HG03457 (cell line): ENCODE measurements at regions not wholly inside any gene's neighbourhood (a gene's known extent, or its start where the extent isn't known, plus 50 kb on each side); places are given as distances from the start of the nearest gene placed in this dataset.
A peak's percentile ranks its signal among the peaks of the same experiment; 100 is the strongest.

ENCODE experiments used
- ATAC-seq: cut with Tn5 transposase; IDR thresholded peaks from one replicate; pipeline ENCODE4 v1.9.1; 2021; ENCODE audit warnings: moderate number of reproducible peaks; ENCODE audit not compliant: unreplicated experiment

DNA sequence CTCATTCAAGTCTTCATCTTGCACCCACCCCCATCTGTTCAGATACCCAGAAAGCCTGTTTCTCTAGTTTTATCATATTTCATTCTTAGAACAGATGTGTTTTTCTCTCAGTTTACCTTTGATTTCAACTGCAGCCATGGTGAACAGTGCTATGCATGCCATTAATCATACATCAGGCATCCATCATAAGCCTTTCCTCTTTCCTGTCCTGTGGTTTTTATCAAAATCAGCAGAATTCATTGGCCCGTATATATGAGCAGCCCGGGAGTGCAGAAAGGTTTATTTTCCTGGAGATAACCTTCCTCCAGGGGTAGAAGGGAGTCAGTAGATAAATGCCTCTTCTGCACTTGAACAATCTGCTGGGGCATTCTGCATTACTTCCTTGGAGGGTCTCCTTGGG is 65.7 kb downstream of the IL21 start:
- no peak for ATAC-seq

DNA sequence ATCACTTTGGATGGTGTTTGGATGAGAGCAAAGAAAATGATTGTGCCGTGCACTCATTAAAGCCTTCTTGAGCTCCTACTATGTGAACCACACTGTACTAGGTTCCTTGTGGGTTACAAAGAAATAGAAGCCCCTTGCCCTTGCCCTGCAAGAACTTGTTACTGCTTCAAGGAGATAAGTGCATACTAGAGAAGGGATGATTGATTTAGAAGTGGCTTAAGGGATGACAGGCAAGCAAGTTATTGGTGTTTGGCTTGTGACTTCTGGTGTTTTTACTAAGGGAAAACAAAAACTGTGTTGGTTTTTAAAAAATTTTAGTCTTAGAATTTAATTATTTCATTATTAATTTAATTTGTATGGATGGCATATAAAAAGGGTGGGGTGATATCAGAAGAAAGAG is 67.4 kb downstream of the IL21 start:
- ATAC-seq: no peak

GRCh38 chr4:122552898-122553297 is 68.0 kb downstream of the IL21 start:
- ATAC-seq: no peak

- ATAC-seq: no peak
These were observed 71.8 kb downstream of the IL21 start for GRCh38 chr4:122548886-122549630.

- ATAC-seq: no peak
These were observed 72.4 kb downstream of the IL21 start for GRCh38 chr4:122548452-122548851.

GRCh38 chr4:122542411-122543236 is 78.2 kb downstream of the IL21 start:
- peak; percentile 55 for ATAC-seq

GRCh38 chr4:122541996-122542395 is 78.9 kb downstream of the IL21 start:
- peak; percentile 12 for ATAC-seq

DNA sequence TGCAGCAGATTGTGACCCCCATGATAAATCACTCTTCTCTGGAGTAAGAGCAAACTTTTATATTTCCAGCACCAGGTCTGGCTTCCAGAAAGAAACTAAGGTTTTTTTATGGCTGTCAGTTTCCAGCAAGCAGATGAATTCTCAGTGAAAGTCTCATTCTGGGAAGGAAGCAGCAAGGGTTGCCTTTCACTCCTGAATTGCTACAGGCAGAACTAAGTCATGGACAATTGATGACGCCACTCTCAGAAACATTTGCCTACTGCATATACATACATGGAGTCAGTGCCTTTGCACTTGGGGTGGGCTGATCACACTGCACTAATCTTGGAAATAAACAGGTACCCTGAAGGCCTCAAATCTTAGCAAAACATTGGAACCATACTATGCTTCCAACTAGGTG is 80.0 kb downstream of the IL21 start:
- no peak for ATAC-seq

DNA sequence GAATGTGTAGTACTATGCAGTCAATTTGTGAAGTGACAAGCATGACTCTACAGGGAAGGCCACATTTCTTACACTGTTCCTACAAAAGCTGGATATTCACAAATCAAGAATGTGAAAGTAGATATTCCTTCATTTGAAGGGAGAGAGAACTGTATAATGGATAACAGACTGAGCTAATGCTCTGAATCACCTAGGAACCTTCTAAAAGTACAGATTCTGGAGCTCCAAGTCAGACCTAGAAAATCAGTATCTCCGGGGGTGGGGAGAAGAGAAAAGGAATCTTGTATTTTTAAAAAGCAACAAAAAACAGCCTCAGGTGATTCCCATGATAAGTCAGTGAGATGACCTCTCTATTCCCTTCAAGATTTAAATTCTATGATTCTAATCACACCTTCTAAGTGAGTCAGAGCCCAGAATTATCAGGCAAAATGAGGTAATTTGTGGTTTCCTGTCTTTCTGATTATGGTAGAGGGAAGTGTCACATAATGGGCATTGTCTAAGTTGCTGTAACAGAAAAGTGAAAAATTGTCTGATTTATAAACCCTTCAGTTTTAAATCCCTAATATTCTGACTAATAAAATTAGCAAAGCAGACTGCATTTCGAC is 80.9 kb downstream of the IL21 start:
- no peak for ATAC-seq

DNA sequence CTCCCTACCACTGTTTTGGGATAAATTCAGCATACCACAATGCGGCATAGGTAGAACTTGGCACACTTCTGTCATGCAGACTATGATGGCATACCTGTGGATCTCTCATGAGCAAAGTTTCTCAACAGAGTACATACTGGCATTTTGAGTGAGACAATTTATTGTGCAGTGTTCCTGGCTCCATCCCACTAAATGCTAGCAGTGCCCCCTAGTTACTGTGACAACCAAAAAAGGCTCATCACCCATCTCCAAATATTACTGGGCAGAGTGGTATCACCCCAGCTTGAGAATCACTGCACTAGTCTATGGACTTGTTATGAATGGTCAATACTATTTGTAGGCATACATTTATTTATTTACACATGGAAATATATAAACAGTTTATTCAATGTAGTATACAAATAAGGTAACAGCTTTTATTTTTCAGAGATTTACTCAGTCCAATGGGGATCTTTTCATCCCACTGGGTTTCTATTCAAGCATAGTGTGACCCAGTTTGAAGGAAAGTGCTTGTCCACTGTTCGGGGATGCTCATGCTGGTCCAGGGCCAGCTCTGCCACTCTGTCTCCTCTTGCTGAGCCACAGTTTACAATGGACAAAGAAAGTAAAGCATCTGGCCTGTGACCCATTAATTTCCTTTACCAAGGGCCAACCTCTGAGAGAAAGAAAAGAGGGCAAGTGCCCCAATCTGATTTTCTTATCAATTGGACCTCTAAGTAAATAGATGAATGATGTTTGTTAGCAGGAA is 81.0 kb upstream of the IL2 start:
- no peak for ATAC-seq

DNA sequence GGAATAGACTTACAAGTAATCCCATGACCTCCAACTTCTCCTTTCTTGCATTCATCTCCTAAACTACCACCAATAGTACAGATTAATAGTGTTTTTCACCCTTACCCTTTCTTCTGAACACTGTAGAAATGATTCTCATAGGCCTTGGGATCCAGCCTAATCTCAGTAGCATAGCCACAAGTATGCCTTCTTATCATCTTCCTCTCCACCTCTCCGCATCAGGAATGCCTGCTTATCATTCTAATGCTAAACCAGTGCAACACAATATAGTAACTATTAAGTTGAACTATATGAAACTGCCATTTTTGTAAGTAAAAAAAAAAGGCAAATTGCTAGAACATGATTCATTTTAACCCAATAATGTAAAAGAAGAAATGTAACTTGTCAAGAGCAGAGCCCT is 79.5 kb upstream of the IL2 start:
- no peak for ATAC-seq

- no peak for ATAC-seq
These were observed 78.3 kb upstream of the IL2 start for GRCh38 chr4:122534776-122535175.

- ATAC-seq: no peak
These were observed 77.3 kb upstream of the IL2 start for GRCh38 chr4:122533841-122534240.

GRCh38 chr4:122532766-122533165 is 76.2 kb upstream of the IL2 start:
- ATAC-seq: no peak

DNA sequence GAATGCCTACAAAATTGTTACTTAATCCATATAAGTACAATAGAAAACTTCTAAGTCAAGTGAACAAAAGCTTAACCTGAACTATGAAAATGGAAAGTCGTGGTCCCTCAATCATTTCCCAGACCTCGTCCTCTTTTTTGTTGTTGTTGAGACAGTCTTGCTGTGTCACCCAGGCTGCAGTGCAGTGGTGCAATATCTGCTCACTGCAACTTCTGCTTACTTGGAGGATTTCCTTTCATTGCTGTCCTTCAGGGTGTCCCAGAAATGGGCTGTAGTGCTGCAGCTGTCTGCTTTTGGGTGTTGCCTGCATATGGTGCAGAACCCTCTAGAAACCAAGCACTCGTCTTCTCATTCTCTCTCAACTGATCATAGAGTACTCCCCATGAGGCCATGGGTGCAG is 75.0 kb upstream of the IL2 start:
- ATAC-seq: no peak

DNA sequence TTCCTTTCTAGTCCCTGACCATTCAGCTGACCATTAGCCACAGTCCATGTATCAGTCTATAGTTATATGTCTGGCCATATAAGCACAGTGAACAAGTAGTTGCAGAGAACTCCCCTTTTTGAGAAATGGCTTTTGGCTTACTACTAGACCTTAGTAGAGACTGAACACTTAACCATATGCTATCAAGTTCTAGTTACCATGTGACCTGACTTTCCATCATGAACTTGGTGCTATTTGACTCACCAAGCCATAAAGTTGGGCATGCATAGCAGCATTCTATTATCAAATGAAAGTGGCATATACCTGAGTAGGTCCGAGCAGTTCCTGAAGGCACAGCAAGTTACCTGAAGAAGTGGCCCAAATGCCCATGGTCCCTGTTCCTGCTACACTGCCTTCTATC is 74.5 kb upstream of the IL2 start:
- no peak for ATAC-seq

DNA sequence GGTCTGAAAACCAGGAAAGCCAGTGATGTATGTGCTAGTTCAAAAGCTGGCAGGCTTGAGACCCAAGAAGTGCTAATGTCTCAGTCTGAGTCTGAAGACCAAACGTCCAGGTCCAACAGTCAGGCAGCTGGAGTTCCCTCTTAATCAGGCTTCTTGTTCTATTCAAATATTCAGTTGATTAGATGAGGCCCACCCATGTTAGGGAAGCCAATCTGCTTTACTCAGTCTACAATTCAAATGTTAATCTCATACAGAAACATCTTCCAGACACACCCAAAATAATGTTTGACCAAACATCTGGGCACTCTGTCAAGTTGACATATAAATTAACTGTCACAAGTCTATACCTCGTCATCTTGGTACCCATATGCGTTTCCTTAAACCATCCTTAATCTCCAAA is 72.4 kb upstream of the IL2 start:
- ATAC-seq: no peak

- ATAC-seq: no peak
These were observed 69.3 kb upstream of the IL2 start for GRCh38 chr4:122525865-122526264.

GRCh38 chr4:122524176-122524575 is 67.7 kb upstream of the IL2 start:
- no peak for ATAC-seq

DNA sequence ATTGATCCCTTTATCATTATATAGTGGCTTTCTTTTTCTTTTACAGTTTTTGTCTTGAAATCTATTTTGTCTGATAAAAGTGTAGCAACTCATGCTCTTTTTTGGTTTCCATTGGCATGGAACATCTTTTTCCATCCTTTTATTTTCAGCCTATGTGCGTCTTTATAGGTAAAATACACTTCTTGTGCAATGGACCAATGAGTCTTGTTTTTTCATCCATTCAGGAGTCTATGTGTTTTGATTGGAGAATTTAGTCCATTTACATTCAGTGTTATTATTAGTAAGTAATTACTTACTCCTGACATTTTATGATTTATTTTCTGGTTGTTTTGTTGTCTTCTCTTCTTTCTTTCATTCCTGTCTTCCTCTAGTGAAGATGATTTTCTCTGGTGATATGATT is 66.4 kb upstream of the IL2 start:
- ATAC-seq: no peak

GRCh38 chr4:122517345-122517744 is 60.8 kb upstream of the IL2 start:
- ATAC-seq: no peak
